GM12865 (cell line): ENCODE measurements at regions not wholly inside any gene's neighbourhood (a gene's known extent, or its start where the extent isn't known, plus 50 kb on each side); places are given as distances from the start of the nearest gene placed in this dataset.

Source experiments
- DNase-seq: peaks from one replicate; pipeline ENCODE4 v3.0.0; 2010; ENCODE audit warnings: low read depth
- H3K4me3 ChIP-seq: 2 replicates; pipeline ENCODE4 v1.5.1; 2011; ENCODE audit warnings: mild to moderate bottlenecking, low read depth, low read length, control low read depth
- CTCF ChIP-seq: IDR thresholded peaks from 2 replicates; pipeline ENCODE4 v1.5.1; 2011; ENCODE audit warnings: low read length, control low read depth, low read depth, inconsistent platforms; ENCODE audit not compliant: insufficient read depth; ENCODE audit errors: missing control alignments

- TF ChIP-seq CTCF, result no peak
- no peak for DNase-seq
- H3K4me3 ChIP-seq, result no peak overlapping the region
These were observed 123.3 kb downstream of the MOBP start for GRCh38 chr3:39590806-39591205.

DNA sequence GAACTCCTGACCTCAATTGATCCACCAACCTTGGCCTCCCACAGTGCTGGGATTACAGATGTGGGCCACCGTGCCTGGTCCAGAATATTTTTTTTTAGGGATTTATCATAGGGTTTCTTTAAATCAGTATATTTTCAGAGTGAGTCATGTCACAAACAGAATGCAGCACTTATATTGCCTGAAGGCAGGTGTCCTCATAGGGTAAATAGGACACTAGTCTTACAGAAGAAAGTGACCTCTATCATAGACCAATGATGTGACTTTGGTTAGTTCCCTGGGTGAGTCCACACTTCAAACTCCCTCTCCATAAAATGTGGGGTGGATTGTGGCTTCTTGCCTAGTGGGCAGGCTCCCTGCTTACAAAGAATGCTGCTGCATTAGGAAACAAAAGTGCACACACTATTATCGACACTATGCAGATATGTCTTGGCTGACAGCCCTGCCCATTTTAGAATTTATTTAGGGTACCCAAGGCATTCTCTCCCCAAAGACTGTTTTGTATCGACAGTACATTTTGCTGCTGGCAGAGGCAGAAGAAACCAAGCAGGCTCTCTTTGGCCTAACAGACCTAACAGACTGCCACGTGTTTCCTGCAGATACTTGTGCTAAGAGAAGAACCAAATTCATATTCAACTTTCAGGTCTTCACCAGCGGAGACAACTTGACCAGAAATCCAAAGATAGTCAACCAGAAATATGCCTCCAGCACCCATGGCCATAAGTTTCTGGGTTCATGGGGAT lies 125.0 kb downstream of the MOBP start:
- no peak overlapping the region for H3K4me3 ChIP-seq
- no peak for TF ChIP-seq CTCF
- DNase-seq, result no peak

DNA sequence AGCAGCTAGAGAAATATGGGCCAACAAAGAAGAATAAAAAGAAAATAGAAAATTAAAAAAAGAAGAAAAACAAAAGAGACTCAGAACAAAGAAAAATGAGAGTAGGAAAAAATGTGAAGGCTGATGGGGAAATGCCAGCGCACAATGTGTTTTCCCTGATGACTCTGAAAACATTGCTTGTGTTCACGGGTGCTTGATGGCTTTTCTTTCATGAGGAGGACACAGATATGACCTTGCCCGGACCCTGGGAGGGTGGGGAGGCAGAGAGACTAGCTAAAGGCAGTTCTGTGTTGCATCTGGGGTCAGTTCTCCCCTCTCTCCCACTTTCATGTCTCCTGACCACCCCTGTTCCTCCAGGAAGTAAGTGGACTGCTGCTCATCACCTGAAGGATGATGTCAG lies 125.9 kb downstream of the MOBP start:
- H3K4me3 ChIP-seq, result no peak overlapping the region
- DNase-seq, result no peak
- TF ChIP-seq CTCF, result no peak

GRCh38 chr3:39601241-39601640 lies 133.8 kb downstream of the MOBP start:
- H3K4me3 ChIP-seq, result no peak overlapping the region
- DNase-seq, result no peak
- TF ChIP-seq CTCF, result no peak

DNA sequence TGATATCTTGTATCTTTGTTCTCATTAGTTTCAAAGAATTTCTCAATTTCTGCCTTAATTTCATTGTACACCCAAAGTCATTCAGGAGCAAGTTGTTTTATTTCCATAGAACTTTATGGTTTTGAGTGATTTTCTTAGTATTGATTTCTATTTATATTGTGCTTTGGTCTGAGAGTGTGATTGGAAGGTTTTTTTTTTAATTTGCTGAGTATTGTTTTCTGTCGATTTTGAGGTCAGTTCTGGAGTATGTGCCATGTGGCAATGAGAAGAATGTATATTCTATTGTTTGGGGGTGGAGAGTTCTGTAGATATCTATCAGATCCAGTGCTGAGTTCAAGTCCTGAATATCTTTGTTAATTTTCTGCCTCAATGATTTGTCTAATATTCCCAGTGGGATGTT lies 138.4 kb downstream of the MOBP start:
- no peak for TF ChIP-seq CTCF

GRCh38 chr3:39626198-39626597 lies 158.7 kb downstream of the MOBP start:
- no peak overlapping the region for H3K4me3 ChIP-seq
- no peak for TF ChIP-seq CTCF
- DNase-seq, result no peak

More for the DNA sequence above, 138.4 kb downstream of the MOBP start:
- DNase-seq, result no peak
- no peak overlapping the region for H3K4me3 ChIP-seq

- no peak for DNase-seq
- H3K4me3 ChIP-seq, result no peak overlapping the region
- no peak for TF ChIP-seq CTCF
These were observed 163.7 kb downstream of the MOBP start for GRCh38 chr3:39631136-39631535.
